ENCODE measurements at regions not wholly inside any gene's neighbourhood (a gene's known extent, or its start where the extent isn't known, plus 50 kb on each side); places are given as distances from the start of the nearest gene placed in this dataset.

- ATAC-seq (no peak), DNase-seq (no peak)
- Histone ChIP-seq H3K27me3 (ENCODE audit: low read depth) (no peaks in the 10 kb centered on the region), H3K9me3 (no peaks in the 10 kb centered on the region), H3K4me3 (no peak overlapping the region), H3K4me1 (no peaks in the 10 kb centered on the region), H3K36me3 (no peaks in the 10 kb centered on the region), H3K27ac (no peak overlapping the region)
- intact Hi-C loops (cut with DNase I) = no loop called here
- no peak for TF ChIP-seq CTCF (IDR thresholded peaks at IDR 0.05)
Observed at GRCh38 chr13:84670245-84670644, 788.0 kb upstream of the SLITRK1 start.

- intact Hi-C loops (cut with DNase I) = no loop called here
- Histone ChIP-seq H3K4me1 (no peaks in the 10 kb centered on the region), H3K36me3 (no peaks in the 10 kb centered on the region), H3K9me3 (no peaks in the 10 kb centered on the region), H3K27ac (no peak overlapping the region), H3K27me3 (ENCODE audit: low read depth) (no peaks in the 10 kb centered on the region), H3K4me3 (no peak overlapping the region)
- no peak for TF ChIP-seq CTCF (IDR thresholded peaks at IDR 0.05)
- DNase-seq = no peak
- no peak for ATAC-seq
Observed at GRCh38 chr13:84668637-84669036, 786.4 kb upstream of the SLITRK1 start.

- Histone ChIP-seq H3K27me3 (ENCODE audit: low read depth) (no peaks in the 10 kb centered on the region), H3K9me3 (no peaks in the 10 kb centered on the region), H3K27ac (no peak overlapping the region), H3K36me3 (no peaks in the 10 kb centered on the region), H3K4me3 (no peak overlapping the region), H3K4me1 (no peaks in the 10 kb centered on the region)
- no peak for TF ChIP-seq CTCF (IDR thresholded peaks at IDR 0.05)
- intact Hi-C loops (cut with DNase I) = no loop called here
- no peak for ATAC-seq
- no peak for DNase-seq
Observed at GRCh38 chr13:84662491-84662890, 780.2 kb upstream of the SLITRK1 start.

GRCh38 chr13:84661718-84662117 lies 779.4 kb upstream of the SLITRK1 start:
- no peak for ATAC-seq
- H3K36me3 ChIP-seq = no peaks in the 10 kb centered on the region
- intact Hi-C loops (cut with DNase I) = no loop called here
- DNase-seq = no peak
- H3K4me1 ChIP-seq = no peaks in the 10 kb centered on the region
- no peak overlapping the region for H3K4me3 ChIP-seq
- no peaks in the 10 kb centered on the region for H3K27me3 ChIP-seq (ENCODE audit: low read depth)
- no peak overlapping the region for H3K27ac ChIP-seq
- no peaks in the 10 kb centered on the region for H3K9me3 ChIP-seq
- no peak for TF ChIP-seq CTCF (IDR thresholded peaks at IDR 0.05)

- TF ChIP-seq CTCF (IDR thresholded peaks at IDR 0.05) = no peak
- no peaks in the 10 kb centered on the region for H3K36me3 ChIP-seq
- H3K9me3 ChIP-seq = no peaks in the 10 kb centered on the region
- no peaks in the 10 kb centered on the region for H3K27me3 ChIP-seq (ENCODE audit: low read depth)
- H3K4me1 ChIP-seq = no peaks in the 10 kb centered on the region
- ATAC-seq = no peak
- H3K4me3 ChIP-seq = no peak overlapping the region
- no peak overlapping the region for H3K27ac ChIP-seq
- no peak for DNase-seq
- intact Hi-C loops (cut with DNase I) = no loop called here
Observed at GRCh38 chr13:84659359-84659661, 777.0 kb upstream of the SLITRK1 start.
